ENCODE measurements at regions not wholly inside any gene's neighbourhood (a gene's known extent, or its start where the extent isn't known, plus 50 kb on each side); places are given as distances from the start of the nearest gene placed in this dataset.

GRCh38 chr12:91889059-91889458 lies 256.6 kb downstream of the BTG1 start:
- TF ChIP-seq CTCF (IDR thresholded peaks at IDR 0.05; ENCODE audit: insufficient read depth, low read length, poor library complexity, severe bottlenecking), result no peak
- no peak for TF ChIP-seq EZH2phosphoT487 (conservative IDR thresholded peaks at IDR 0.05; ENCODE audit: low read length)

Data from SU-DHL-6 (cell line).